ENCODE measurements at regions not wholly inside any gene's neighbourhood (a gene's known extent, or its start where the extent isn't known, plus 50 kb on each side); places are given as distances from the start of the nearest gene placed in this dataset.

DNA sequence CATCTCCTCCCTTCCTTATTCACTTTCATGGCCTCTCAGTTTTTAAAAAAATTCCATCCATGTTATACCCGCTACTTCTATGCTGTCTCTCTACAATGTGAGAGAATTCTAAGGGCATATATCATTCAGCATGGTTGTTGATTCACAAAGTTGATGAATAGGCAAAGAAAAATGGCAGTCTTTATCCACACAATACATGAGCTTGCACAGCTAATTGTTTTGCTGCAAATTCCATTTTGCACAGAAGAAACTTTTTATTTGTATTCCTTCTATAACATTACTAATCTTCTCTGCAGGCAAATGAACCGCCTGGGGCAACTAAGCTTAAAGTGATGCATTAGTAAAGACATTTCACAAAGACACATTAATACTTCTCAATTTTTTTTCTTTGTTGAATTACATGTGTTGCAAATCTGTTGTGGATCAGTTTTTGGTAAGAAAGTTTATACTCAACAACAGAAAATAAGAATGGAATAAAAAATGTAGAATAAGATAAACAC is 196.9 kb downstream of the LIG4 start:
- TF ChIP-seq, protein P1, sequence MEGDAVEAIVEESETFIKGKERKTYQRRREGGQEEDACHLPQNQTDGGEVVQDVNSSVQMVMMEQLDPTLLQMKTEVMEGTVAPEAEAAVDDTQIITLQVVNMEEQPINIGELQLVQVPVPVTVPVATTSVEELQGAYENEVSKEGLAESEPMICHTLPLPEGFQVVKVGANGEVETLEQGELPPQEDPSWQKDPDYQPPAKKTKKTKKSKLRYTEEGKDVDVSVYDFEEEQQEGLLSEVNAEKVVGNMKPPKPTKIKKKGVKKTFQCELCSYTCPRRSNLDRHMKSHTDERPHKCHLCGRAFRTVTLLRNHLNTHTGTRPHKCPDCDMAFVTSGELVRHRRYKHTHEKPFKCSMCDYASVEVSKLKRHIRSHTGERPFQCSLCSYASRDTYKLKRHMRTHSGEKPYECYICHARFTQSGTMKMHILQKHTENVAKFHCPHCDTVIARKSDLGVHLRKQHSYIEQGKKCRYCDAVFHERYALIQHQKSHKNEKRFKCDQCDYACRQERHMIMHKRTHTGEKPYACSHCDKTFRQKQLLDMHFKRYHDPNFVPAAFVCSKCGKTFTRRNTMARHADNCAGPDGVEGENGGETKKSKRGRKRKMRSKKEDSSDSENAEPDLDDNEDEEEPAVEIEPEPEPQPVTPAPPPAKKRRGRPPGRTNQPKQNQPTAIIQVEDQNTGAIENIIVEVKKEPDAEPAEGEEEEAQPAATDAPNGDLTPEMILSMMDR (conservative IDR thresholded peaks at IDR 0.05; ENCODE audit: low read depth, low read length) = no peak
- no peak for TF ChIP-seq EZH2 (IDR thresholded peaks at IDR 0.05; ENCODE audit: borderline replicate concordance, low read depth, low read length, poor library complexity, severe bottlenecking)

All from A673 (cell line).